Effector memory CD8-positive, alpha-beta T cell (primary cell): ENCODE measurements at regions not wholly inside any gene's neighbourhood (a gene's known extent, or its start where the extent isn't known, plus 50 kb on each side); places are given as distances from the start of the nearest gene placed in this dataset.
"Not testable (repeated sequence)": the region's sequence is repeated elsewhere in the genome, so short reads cannot be mapped to it uniquely, and the experiment has no call there.

ENCODE experiments used
- ATAC-seq: fragments of 150-1000 bp; cut with Tn5 transposase; replicated peaks from 2 replicates; pipeline ENCODE4 v1.10.0; 2021; ENCODE audit warnings: mild to moderate bottlenecking, moderate library complexity
- DNase-seq, 3 experiments: peaks; one replicate each; pipeline ENCODE4 v3.0.0; 2021
- H3K27ac Mint-ChIP-seq, 2 donors: one replicate each; pipeline ENCODE4 v1.8.0; 2022; ENCODE audit warnings: mild to moderate bottlenecking in 2 of 2, mixed read lengths in 2 of 2, moderate library complexity in 2 of 2
- H3K27me3 Mint-ChIP-seq, 2 donors: one replicate each; pipeline ENCODE4 v1.8.0; 2022; ENCODE audit warnings: mixed read lengths in 2 of 2
- H3K36me3 Mint-ChIP-seq: one replicate; pipeline ENCODE4 v1.8.0; 2022; ENCODE audit warnings: mild to moderate bottlenecking, moderate library complexity, mixed read lengths; ENCODE audit not compliant: insufficient read depth
- H3K4me1 Mint-ChIP-seq, 2 donors: one replicate each; pipeline ENCODE4 v1.8.0; 2022; ENCODE audit warnings: low read depth in 2 of 2, mixed read lengths in 2 of 2
- H3K4me3 Mint-ChIP-seq, 2 donors: one replicate each; pipeline ENCODE4 v1.8.0; 2022; ENCODE audit warnings: mild to moderate bottlenecking in 2 of 2, mixed read lengths in 2 of 2, moderate library complexity in 2 of 2
- H3K9me3 Mint-ChIP-seq, 2 donors: one replicate each; pipeline ENCODE4 v1.8.0; 2022; ENCODE audit warnings: mixed read lengths in 2 of 2

- DNase-seq = no peak
- H3K27me3 Mint-ChIP-seq = no peaks in the 10 kb centered on the region
- no peaks in the 10 kb centered on the region for H3K36me3 Mint-ChIP-seq
- no peak overlapping the region for H3K4me3 Mint-ChIP-seq
- H3K4me1 Mint-ChIP-seq = no peaks in the 10 kb centered on the region
- ATAC-seq = no peak
- H3K9me3 Mint-ChIP-seq = peaks cover 12 to 19% of the 10 kb centered on the region in 2 donors
- no peak overlapping the region for H3K27ac Mint-ChIP-seq
Measured at GRCh38 chr11:81241672-81242275, 1491.9 kb downstream of the FAM181B start.

- Mint-ChIP-seq H3K4me3 (no peak overlapping the region), H3K27ac (no peak overlapping the region), H3K9me3 (peaks cover 9 to 10% of the 10 kb centered on the region in 2 donors), H3K36me3 (no peaks in the 10 kb centered on the region), H3K27me3 (no peaks in the 10 kb centered on the region), H3K4me1 (no peaks in the 10 kb centered on the region)
- DNase-seq (no peak), ATAC-seq (no peak)
Measured at GRCh38 chr11:81237139-81237538, 1496.5 kb downstream of the FAM181B start.

- H3K4me1 Mint-ChIP-seq, ATAC-seq, H3K36me3 Mint-ChIP-seq, DNase-seq, H3K27me3 Mint-ChIP-seq, H3K9me3 Mint-ChIP-seq, H3K27ac Mint-ChIP-seq, H3K4me3 Mint-ChIP-seq: not testable (repeated sequence)
Measured at GRCh38 chr11:81227409-81227808, 1506.3 kb downstream of the FAM181B start.

- H3K4me3 Mint-ChIP-seq = no peak overlapping the region
- peaks cover 3 to 8% of the 10 kb centered on the region in 2 donors for H3K9me3 Mint-ChIP-seq
- no peaks in the 10 kb centered on the region for H3K4me1 Mint-ChIP-seq
- H3K27ac Mint-ChIP-seq = no peak overlapping the region
- DNase-seq (no peak), ATAC-seq (no peak)
- no peaks in the 10 kb centered on the region for H3K27me3 Mint-ChIP-seq
- H3K36me3 Mint-ChIP-seq = no peaks in the 10 kb centered on the region
Measured at GRCh38 chr11:81224396-81224795, 1509.3 kb downstream of the FAM181B start.

- Mint-ChIP-seq H3K4me1 (no peaks in the 10 kb centered on the region), H3K9me3 (peaks cover 3 to 8% of the 10 kb centered on the region in 2 donors), H3K27me3 (no peaks in the 10 kb centered on the region), H3K27ac (no peak overlapping the region), H3K4me3 (no peak overlapping the region), H3K36me3 (no peaks in the 10 kb centered on the region)
- ATAC-seq (no peak), DNase-seq (no peak)
Measured at GRCh38 chr11:81222491-81222890, 1511.2 kb downstream of the FAM181B start.

- H3K27me3 Mint-ChIP-seq = no peaks in the 10 kb centered on the region
- no peaks in the 10 kb centered on the region for H3K36me3 Mint-ChIP-seq
- H3K27ac Mint-ChIP-seq = no peak overlapping the region
- peaks cover 2 to 8% of the 10 kb centered on the region in 2 donors for H3K9me3 Mint-ChIP-seq
- no peak overlapping the region for H3K4me3 Mint-ChIP-seq
- H3K4me1 Mint-ChIP-seq = no peaks in the 10 kb centered on the region
- DNase-seq (no peak), ATAC-seq (no peak)
Measured at GRCh38 chr11:81220146-81220895, 1513.3 kb downstream of the FAM181B start.

GRCh38 chr11:81219661-81220060, 1514.0 kb downstream of the FAM181B start:
- no peaks in the 10 kb centered on the region for H3K36me3 Mint-ChIP-seq
- H3K27me3 Mint-ChIP-seq = no peaks in the 10 kb centered on the region
- peaks cover 2 to 8% of the 10 kb centered on the region in 2 donors for H3K9me3 Mint-ChIP-seq
- DNase-seq (no peak), ATAC-seq (no peak)
- H3K27ac Mint-ChIP-seq = no peak overlapping the region
- no peaks in the 10 kb centered on the region for H3K4me1 Mint-ChIP-seq
- H3K4me3 Mint-ChIP-seq = no peak overlapping the region

- DNase-seq (no peak), ATAC-seq (no peak)
- Mint-ChIP-seq H3K9me3 (peaks cover 2 to 8% of the 10 kb centered on the region in 2 donors), H3K27ac (no peak overlapping the region), H3K27me3 (no peaks in the 10 kb centered on the region), H3K4me3 (no peak overlapping the region), H3K4me1 (no peaks in the 10 kb centered on the region), H3K36me3 (no peaks in the 10 kb centered on the region)
Measured at GRCh38 chr11:81218440-81218839, 1515.2 kb downstream of the FAM181B start.

GRCh38 chr11:81211050-81211449, 1522.6 kb downstream of the FAM181B start:
- H3K36me3 Mint-ChIP-seq = no peaks in the 10 kb centered on the region
- peaks cover 0 to 6% of the 10 kb centered on the region in 2 donors for H3K9me3 Mint-ChIP-seq
- H3K4me1 Mint-ChIP-seq = no peaks in the 10 kb centered on the region
- no peak overlapping the region for H3K4me3 Mint-ChIP-seq
- ATAC-seq (no peak), DNase-seq (no peak)
- no peaks in the 10 kb centered on the region for H3K27me3 Mint-ChIP-seq
- H3K27ac Mint-ChIP-seq = no peak overlapping the region

- H3K4me1 Mint-ChIP-seq = no peaks in the 10 kb centered on the region
- peaks cover 0 to 5% of the 10 kb centered on the region in 2 donors for H3K9me3 Mint-ChIP-seq
- no peak overlapping the region for H3K27ac Mint-ChIP-seq
- no peaks in the 10 kb centered on the region for H3K36me3 Mint-ChIP-seq
- ATAC-seq (no peak), DNase-seq (no peak)
- no peak overlapping the region for H3K4me3 Mint-ChIP-seq
- H3K27me3 Mint-ChIP-seq = no peaks in the 10 kb centered on the region
Measured at GRCh38 chr11:81207421-81208054, 1526.1 kb downstream of the FAM181B start.

- no peak for DNase-seq
- Mint-ChIP-seq H3K27me3 (no peaks in the 10 kb centered on the region), H3K27ac (no peak overlapping the region), H3K36me3 (no peaks in the 10 kb centered on the region), H3K9me3 (peaks cover 4 to 9% of the 10 kb centered on the region in 2 donors), H3K4me3 (no peak overlapping the region), H3K4me1 (no peaks in the 10 kb centered on the region)
- no peak for ATAC-seq
Measured at GRCh38 chr11:81203876-81204275, 1529.8 kb downstream of the FAM181B start.

- Mint-ChIP-seq H3K27ac (no peak overlapping the region), H3K27me3 (no peaks in the 10 kb centered on the region), H3K36me3 (no peaks in the 10 kb centered on the region), H3K4me3 (no peak overlapping the region), H3K9me3 (peaks cover 15 to 24% of the 10 kb centered on the region in 2 donors), H3K4me1 (no peaks in the 10 kb centered on the region)
- no peak for DNase-seq
- no peak for ATAC-seq
Measured at GRCh38 chr11:81197396-81197795, 1536.3 kb downstream of the FAM181B start.

GRCh38 chr11:81192516-81192915, 1541.1 kb downstream of the FAM181B start:
- peaks cover 3% of the 10 kb centered on the region for H3K36me3 Mint-ChIP-seq
- H3K27me3 Mint-ChIP-seq = no peaks in the 10 kb centered on the region
- H3K9me3 Mint-ChIP-seq = peaks cover 10 to 11% of the 10 kb centered on the region in 2 donors
- no peaks in the 10 kb centered on the region for H3K4me1 Mint-ChIP-seq
- DNase-seq (no peak), ATAC-seq (no peak)
- H3K4me3 Mint-ChIP-seq = no peak overlapping the region
- H3K27ac Mint-ChIP-seq = no peak overlapping the region

GRCh38 chr11:81190546-81190945, 1543.1 kb downstream of the FAM181B start:
- Mint-ChIP-seq H3K27ac (no peak overlapping the region), H3K9me3 (peaks cover 6 to 8% of the 10 kb centered on the region in 2 donors), H3K36me3 (peaks cover 3% of the 10 kb centered on the region), H3K4me1 (no peaks in the 10 kb centered on the region), H3K4me3 (no peak overlapping the region), H3K27me3 (no peaks in the 10 kb centered on the region)
- no peak for ATAC-seq
- DNase-seq = no peak
